ENCODE measurements at regions not wholly inside any gene's neighbourhood (a gene's known extent, or its start where the extent isn't known, plus 50 kb on each side); places are given as distances from the start of the nearest gene placed in this dataset.

- TF ChIP-seq REST (IDR thresholded peaks at IDR 0.05; ENCODE audit: borderline replicate concordance in 1 of 2, low read depth in 1 of 2, low read length in 2 of 2) (no peak), ZNF274 (CRISPR knock-in tag; IDR thresholded peaks at IDR 0.05) (no peak), ZMYM3 (CRISPR knock-in tag; IDR thresholded peaks at IDR 0.05) (no peak), NR1H2 (CRISPR knock-in tag; IDR thresholded peaks at IDR 0.05; ENCODE audit: borderline replicate concordance, low read depth) (no peak), U2AF1 (optimal IDR thresholded peaks at IDR 0.05; ENCODE audit: low read depth, low read length) (no peak), ESRRA (CRISPR knock-in tag; IDR thresholded peaks at IDR 0.05; ENCODE audit: low read depth) (no peak), MAZ (IDR thresholded peaks at IDR 0.05; ENCODE audit: borderline replicate concordance, low read depth, low read length) (no peak), MAZ (CRISPR knock-in tag; IDR thresholded peaks at IDR 0.05; ENCODE audit: low read depth) (no peak), ZBTB26 (CRISPR knock-in tag; IDR thresholded peaks at IDR 0.05; ENCODE audit: borderline replicate concordance) (no peak), EZH2 (conservative IDR thresholded peaks at IDR 0.05; ENCODE audit: low read depth, low read length) (no peak), TARDBP (CRISPR knock-in tag; IDR thresholded peaks at IDR 0.05) (no peak)
Measured at GRCh38 chr4:53682196-53682595, 90.9 kb upstream of the LNX1 start.
